GM23338 (cell line): ENCODE measurements at regions not wholly inside any gene's neighbourhood (a gene's known extent, or its start where the extent isn't known, plus 50 kb on each side); places are given as distances from the start of the nearest gene placed in this dataset.

Source experiments
- ATAC-seq: fragments of 200-7000 bp; cut with Tn5 transposase; 3 replicates; pipeline ENCODE4 v1.9.1; 2020
- DNase-seq: peaks from one replicate; pipeline ENCODE4 v3.0.0-alpha.2; 2015; ENCODE audit warnings: low spot score
- H2AFZ ChIP-seq: fragments of 200-600 bp; sonication (generic); 2 replicates; pipeline ENCODE4 v1.8.0; 2016; ENCODE audit warnings: antibody characterized with exemption, mild to moderate bottlenecking, moderate library complexity
- H3F3A ChIP-seq: fragments of 200-600 bp; sonication (generic); replicated peaks from 2 replicates; pipeline ENCODE4 v1.8.0; 2017; ENCODE audit warnings: antibody characterized with exemption, mixed run types, low read depth
- H3K27ac ChIP-seq: fragments of 200-600 bp; sonication (generic); 2 replicates; pipeline ENCODE4 v1.6.1; 2016; ENCODE audit warnings: low read depth
- H3K27me3 ChIP-seq: fragments of 200-600 bp; sonication (generic); 2 replicates; pipeline ENCODE4 v1.8.0; 2016; ENCODE audit warnings: mild to moderate bottlenecking, mixed run types, moderate library complexity; ENCODE audit not compliant: insufficient read depth
- H3K36me3 ChIP-seq: fragments of 200-600 bp; sonication (generic); 2 replicates; pipeline ENCODE4 v1.8.0; 2016; ENCODE audit warnings: mild to moderate bottlenecking; ENCODE audit not compliant: insufficient read depth
- H3K4me1 ChIP-seq: fragments of 200-600 bp; sonication (generic); 2 replicates; pipeline ENCODE4 v1.8.0; 2016; ENCODE audit warnings: mild to moderate bottlenecking, moderate library complexity; ENCODE audit not compliant: insufficient read depth
- H3K4me2 ChIP-seq: fragments of 200-600 bp; sonication (generic); 2 replicates; pipeline ENCODE4 v1.7.1; 2017; ENCODE audit warnings: mixed run types
- H3K4me3 ChIP-seq: fragments of 200-600 bp; sonication (generic); 2 replicates; pipeline ENCODE4 v1.6.1; 2016; ENCODE audit warnings: mixed run types
- H3K79me2 ChIP-seq: fragments of 200-600 bp; sonication (generic); replicated peaks from 2 replicates; pipeline ENCODE4 v1.8.0; 2017; ENCODE audit warnings: mild to moderate bottlenecking; ENCODE audit not compliant: insufficient read depth
- H3K9me2 ChIP-seq: fragments of 200-600 bp; sonication (generic); 2 replicates; pipeline ENCODE4 v1.8.0; 2017; ENCODE audit not compliant: insufficient read depth
- H4K20me1 ChIP-seq: fragments of 200-600 bp; sonication (generic); replicated peaks from 2 replicates; pipeline ENCODE4 v1.8.0; 2017; ENCODE audit warnings: mild to moderate bottlenecking; ENCODE audit not compliant: insufficient read depth
- H3K27ac Mint-ChIP-seq: 2 replicates; pipeline ENCODE4 v1.8.0; 2020; ENCODE audit warnings: inconsistent platforms, mild to moderate bottlenecking, moderate library complexity, mixed read lengths
- H3K27me3 Mint-ChIP-seq: 3 replicates; pipeline ENCODE4 v1.8.0; 2022; ENCODE audit warnings: low read depth, mild to moderate bottlenecking, moderate library complexity, mixed read lengths, inconsistent platforms; ENCODE audit not compliant: insufficient read depth, poor library complexity
- H3K36me3 Mint-ChIP-seq: 3 replicates; pipeline ENCODE4 v1.8.0; 2021; ENCODE audit warnings: low read depth, mild to moderate bottlenecking, inconsistent platforms, moderate library complexity, mixed read lengths
- H3K4me1 Mint-ChIP-seq: 3 replicates; pipeline ENCODE4 v1.8.0; 2020; ENCODE audit warnings: mild to moderate bottlenecking, inconsistent platforms, mixed read lengths
- H3K4me3 Mint-ChIP-seq: 3 replicates; pipeline ENCODE4 v1.8.0; 2021; ENCODE audit warnings: moderate library complexity, mild to moderate bottlenecking, inconsistent platforms, mixed read lengths
- H3K9me3 Mint-ChIP-seq: 3 replicates; pipeline ENCODE4 v1.8.0; 2020; ENCODE audit warnings: moderate library complexity, mild to moderate bottlenecking, inconsistent platforms, mixed read lengths
- CREB1 ChIP-seq: fragments of 250-450 bp; sonication (Bioruptor Pico); IDR thresholded peaks from 2 replicates; pipeline ENCODE4 v1.5.0; 2020; ENCODE audit warnings: low read depth, mild to moderate bottlenecking, moderate library complexity
- EZH2 ChIP-seq: fragments of 200-600 bp; sonication (generic); IDR thresholded peaks from one replicate; pipeline ENCODE4 v1.8.0; 2017; ENCODE audit warnings: antibody characterized with exemption, mild to moderate bottlenecking, low read depth; ENCODE audit not compliant: unreplicated experiment
- EZH2phosphoT487 ChIP-seq: fragments of 200-600 bp; sonication (generic); IDR thresholded peaks from one replicate; pipeline ENCODE4 v1.8.1; 2018; ENCODE audit warnings: antibody characterized with exemption; ENCODE audit not compliant: unreplicated experiment
- ZNF114 ChIP-seq: fragments of 250-450 bp; sonication (Bioruptor Pico); IDR thresholded peaks from 2 replicates; pipeline ENCODE4 v1.5.0; 2020; ENCODE audit warnings: mild to moderate bottlenecking, moderate library complexity
- ZNF331 ChIP-seq: fragments of 250-450 bp; sonication (Bioruptor Pico); IDR thresholded peaks from 2 replicates; pipeline ENCODE4 v1.5.0; 2020; ENCODE audit warnings: low read depth, mild to moderate bottlenecking, moderate library complexity
- TF ChIP-seq, protein P1 (sequence below), 2 experiments: fragments of 200-600 bp in 1 of 2; sonication (generic) in 1 of 2; conservative IDR thresholded peaks; 2 replicates each; pipeline versions ENCODE4 v1.5.1 to v1.6.1; 2016 to 2017; ENCODE audit warnings: antibody characterized with exemption in 2 of 2, low read depth in 2 of 2, mild to moderate bottlenecking in 2 of 2, moderate library complexity in 1 of 2
- TF ChIP-seq, protein P2 (sequence below): IDR thresholded peaks from one replicate; pipeline ENCODE4 v1.6.1; 2018; ENCODE audit warnings: antibody characterized with exemption; ENCODE audit not compliant: unreplicated experiment
- TF ChIP-seq, protein P3 (sequence below): fragments of 250-450 bp; sonication (Bioruptor Pico); IDR thresholded peaks from 2 replicates; pipeline ENCODE4 v1.5.0; 2020; ENCODE audit warnings: mild to moderate bottlenecking, moderate library complexity

DNA sequence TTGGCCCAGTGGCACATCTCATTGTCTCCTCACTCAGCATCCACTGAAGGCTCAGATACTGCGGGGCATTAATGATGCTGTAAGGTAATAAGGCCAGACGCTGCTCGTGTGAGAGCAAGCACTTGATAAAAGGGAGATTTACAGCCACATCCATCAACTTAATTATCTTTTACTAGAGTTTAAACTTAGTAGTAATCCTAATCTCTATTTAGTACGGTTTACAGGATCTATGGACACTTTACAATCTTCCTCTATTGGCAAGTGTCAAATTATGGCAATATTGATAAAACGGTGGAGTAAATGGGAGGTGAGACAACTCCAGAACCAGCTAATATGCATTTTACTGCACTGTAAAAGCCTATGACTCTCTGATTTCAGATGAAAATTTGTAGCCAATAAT lies 192.7 kb upstream of the GPR12 start:
- Histone ChIP-seq H3K27ac (no peak overlapping the region), H3K4me1 (no peaks in the 10 kb centered on the region), H3K4me2 (no peak overlapping the region), H2AFZ (no peak overlapping the region), H3K9me2 (no peaks in the 10 kb centered on the region), H3K27me3 (no peaks in the 10 kb centered on the region), H3K4me3 (no peak overlapping the region), H3F3A (no peaks in the 10 kb centered on the region), H3K79me2 (no peaks in the 10 kb centered on the region), H3K36me3 (no peaks in the 10 kb centered on the region), H4K20me1 (no peaks in the 10 kb centered on the region)
- ATAC-seq: no peak
- H3K36me3 Mint-ChIP-seq: no peaks in the 10 kb centered on the region
- DNase-seq: no peak
- H3K9me3 Mint-ChIP-seq: no peaks in the 10 kb centered on the region
- no peak overlapping the region for H3K4me3 Mint-ChIP-seq
- H3K27me3 Mint-ChIP-seq: no peaks in the 10 kb centered on the region
- TF ChIP-seq, protein P1, sequence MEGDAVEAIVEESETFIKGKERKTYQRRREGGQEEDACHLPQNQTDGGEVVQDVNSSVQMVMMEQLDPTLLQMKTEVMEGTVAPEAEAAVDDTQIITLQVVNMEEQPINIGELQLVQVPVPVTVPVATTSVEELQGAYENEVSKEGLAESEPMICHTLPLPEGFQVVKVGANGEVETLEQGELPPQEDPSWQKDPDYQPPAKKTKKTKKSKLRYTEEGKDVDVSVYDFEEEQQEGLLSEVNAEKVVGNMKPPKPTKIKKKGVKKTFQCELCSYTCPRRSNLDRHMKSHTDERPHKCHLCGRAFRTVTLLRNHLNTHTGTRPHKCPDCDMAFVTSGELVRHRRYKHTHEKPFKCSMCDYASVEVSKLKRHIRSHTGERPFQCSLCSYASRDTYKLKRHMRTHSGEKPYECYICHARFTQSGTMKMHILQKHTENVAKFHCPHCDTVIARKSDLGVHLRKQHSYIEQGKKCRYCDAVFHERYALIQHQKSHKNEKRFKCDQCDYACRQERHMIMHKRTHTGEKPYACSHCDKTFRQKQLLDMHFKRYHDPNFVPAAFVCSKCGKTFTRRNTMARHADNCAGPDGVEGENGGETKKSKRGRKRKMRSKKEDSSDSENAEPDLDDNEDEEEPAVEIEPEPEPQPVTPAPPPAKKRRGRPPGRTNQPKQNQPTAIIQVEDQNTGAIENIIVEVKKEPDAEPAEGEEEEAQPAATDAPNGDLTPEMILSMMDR (conservative IDR thresholded peaks at IDR 0.05; ENCODE audit: low read depth in 2 of 2): no peak
- no peak for TF ChIP-seq CREB1
- TF ChIP-seq, protein P2, sequence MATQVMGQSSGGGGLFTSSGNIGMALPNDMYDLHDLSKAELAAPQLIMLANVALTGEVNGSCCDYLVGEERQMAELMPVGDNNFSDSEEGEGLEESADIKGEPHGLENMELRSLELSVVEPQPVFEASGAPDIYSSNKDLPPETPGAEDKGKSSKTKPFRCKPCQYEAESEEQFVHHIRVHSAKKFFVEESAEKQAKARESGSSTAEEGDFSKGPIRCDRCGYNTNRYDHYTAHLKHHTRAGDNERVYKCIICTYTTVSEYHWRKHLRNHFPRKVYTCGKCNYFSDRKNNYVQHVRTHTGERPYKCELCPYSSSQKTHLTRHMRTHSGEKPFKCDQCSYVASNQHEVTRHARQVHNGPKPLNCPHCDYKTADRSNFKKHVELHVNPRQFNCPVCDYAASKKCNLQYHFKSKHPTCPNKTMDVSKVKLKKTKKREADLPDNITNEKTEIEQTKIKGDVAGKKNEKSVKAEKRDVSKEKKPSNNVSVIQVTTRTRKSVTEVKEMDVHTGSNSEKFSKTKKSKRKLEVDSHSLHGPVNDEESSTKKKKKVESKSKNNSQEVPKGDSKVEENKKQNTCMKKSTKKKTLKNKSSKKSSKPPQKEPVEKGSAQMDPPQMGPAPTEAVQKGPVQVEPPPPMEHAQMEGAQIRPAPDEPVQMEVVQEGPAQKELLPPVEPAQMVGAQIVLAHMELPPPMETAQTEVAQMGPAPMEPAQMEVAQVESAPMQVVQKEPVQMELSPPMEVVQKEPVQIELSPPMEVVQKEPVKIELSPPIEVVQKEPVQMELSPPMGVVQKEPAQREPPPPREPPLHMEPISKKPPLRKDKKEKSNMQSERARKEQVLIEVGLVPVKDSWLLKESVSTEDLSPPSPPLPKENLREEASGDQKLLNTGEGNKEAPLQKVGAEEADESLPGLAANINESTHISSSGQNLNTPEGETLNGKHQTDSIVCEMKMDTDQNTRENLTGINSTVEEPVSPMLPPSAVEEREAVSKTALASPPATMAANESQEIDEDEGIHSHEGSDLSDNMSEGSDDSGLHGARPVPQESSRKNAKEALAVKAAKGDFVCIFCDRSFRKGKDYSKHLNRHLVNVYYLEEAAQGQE: no peak
- TF ChIP-seq ZNF114 (CRISPR knock-in tag): no peak
- no peak for TF ChIP-seq EZH2phosphoT487
- TF ChIP-seq ZNF331: no peak
- no peak for TF ChIP-seq EZH2
- TF ChIP-seq, protein P3, sequence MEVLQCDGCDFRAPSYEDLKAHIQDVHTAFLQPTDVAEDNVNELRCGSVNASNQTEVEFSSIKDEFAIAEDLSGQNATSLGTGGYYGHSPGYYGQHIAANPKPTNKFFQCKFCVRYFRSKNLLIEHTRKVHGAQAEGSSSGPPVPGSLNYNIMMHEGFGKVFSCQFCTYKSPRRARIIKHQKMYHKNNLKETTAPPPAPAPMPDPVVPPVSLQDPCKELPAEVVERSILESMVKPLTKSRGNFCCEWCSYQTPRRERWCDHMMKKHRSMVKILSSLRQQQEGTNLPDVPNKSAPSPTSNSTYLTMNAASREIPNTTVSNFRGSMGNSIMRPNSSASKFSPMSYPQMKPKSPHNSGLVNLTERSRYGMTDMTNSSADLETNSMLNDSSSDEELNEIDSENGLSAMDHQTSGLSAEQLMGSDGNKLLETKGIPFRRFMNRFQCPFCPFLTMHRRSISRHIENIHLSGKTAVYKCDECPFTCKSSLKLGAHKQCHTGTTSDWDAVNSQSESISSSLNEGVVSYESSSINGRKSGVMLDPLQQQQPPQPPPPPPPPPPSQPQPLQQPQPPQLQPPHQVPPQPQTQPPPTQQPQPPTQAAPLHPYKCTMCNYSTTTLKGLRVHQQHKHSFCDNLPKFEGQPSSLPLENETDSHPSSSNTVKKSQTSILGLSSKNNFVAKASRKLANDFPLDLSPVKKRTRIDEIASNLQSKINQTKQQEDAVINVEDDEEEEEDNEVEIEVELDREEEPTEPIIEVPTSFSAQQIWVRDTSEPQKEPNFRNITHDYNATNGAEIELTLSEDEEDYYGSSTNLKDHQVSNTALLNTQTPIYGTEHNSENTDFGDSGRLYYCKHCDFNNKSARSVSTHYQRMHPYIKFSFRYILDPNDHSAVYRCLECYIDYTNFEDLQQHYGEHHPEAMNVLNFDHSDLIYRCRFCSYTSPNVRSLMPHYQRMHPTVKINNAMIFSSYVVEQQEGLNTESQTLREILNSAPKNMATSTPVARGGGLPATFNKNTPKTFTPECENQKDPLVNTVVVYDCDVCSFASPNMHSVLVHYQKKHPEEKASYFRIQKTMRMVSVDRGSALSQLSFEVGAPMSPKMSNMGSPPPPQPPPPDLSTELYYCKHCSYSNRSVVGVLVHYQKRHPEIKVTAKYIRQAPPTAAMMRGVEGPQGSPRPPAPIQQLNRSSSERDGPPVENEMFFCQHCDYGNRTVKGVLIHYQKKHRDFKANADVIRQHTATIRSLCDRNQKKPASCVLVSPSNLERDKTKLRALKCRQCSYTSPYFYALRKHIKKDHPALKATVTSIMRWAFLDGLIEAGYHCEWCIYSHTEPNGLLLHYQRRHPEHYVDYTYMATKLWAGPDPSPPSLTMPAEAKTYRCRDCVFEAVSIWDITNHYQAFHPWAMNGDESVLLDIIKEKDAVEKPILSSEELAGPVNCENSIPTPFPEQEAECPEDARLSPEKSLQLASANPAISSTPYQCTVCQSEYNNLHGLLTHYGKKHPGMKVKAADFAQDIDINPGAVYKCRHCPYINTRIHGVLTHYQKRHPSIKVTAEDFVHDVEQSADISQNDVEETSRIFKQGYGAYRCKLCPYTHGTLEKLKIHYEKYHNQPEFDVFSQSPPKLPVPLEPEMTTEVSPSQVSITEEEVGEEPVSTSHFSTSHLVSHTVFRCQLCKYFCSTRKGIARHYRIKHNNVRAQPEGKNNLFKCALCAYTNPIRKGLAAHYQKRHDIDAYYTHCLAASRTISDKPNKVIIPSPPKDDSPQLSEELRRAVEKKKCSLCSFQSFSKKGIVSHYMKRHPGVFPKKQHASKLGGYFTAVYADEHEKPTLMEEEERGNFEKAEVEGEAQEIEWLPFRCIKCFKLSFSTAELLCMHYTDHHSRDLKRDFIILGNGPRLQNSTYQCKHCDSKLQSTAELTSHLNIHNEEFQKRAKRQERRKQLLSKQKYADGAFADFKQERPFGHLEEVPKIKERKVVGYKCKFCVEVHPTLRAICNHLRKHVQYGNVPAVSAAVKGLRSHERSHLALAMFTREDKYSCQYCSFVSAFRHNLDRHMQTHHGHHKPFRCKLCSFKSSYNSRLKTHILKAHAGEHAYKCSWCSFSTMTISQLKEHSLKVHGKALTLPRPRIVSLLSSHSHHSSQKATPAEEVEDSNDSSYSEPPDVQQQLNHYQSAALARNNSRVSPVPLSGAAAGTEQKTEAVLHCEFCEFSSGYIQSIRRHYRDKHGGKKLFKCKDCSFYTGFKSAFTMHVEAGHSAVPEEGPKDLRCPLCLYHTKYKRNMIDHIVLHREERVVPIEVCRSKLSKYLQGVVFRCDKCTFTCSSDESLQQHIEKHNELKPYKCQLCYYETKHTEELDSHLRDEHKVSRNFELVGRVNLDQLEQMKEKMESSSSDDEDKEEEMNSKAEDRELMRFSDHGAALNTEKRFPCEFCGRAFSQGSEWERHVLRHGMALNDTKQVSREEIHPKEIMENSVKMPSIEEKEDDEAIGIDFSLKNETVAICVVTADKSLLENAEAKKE (CRISPR knock-in tag): no peak
- no peaks in the 10 kb centered on the region for H3K4me1 Mint-ChIP-seq
- no peak overlapping the region for H3K27ac Mint-ChIP-seq
